GM12891 (cell line): ENCODE measurements at regions not wholly inside any gene's neighbourhood (a gene's known extent, or its start where the extent isn't known, plus 50 kb on each side); places are given as distances from the start of the nearest gene placed in this dataset.

ENCODE experiments used
- POLR2A ChIP-seq: IDR thresholded peaks from 2 replicates; pipeline ENCODE4 v1.6.1; 2011; ENCODE audit warnings: low read depth, low read length, control low read depth
- POLR2AphosphoS5 ChIP-seq: IDR thresholded peaks from 2 replicates; pipeline ENCODE4 v1.6.1; 2011; ENCODE audit warnings: low read depth, low read length, control low read depth

GRCh38 chr12:89884952-89885351 is 176.3 kb upstream of the ATP2B1 start:
- TF ChIP-seq POLR2A (no peak), POLR2AphosphoS5 (no peak)
